IMR-90 (cell line): ENCODE measurements at regions not wholly inside any gene's neighbourhood (a gene's known extent, or its start where the extent isn't known, plus 50 kb on each side); places are given as distances from the start of the nearest gene placed in this dataset.

Experiments used
- ATAC-seq: fragments of 200-7000 bp; cut with Tn5 transposase; 2 replicates; pipeline ENCODE4 v1.9.1; 2020; ENCODE audit warnings: low read depth, mild to moderate bottlenecking, moderate library complexity
- BruUV-seq: library from RNA; stranded (reverse); fragments of 400-500 nt; replicated peaks from 2 replicates; lab custom pipeline; 2021; lab: Mats Ljungman, UMichigan
- CTCF ChIA-PET: fragments of 300-600 bp; formaldehyde crosslinking; extraction: SDS; loops from one replicate; lab custom pipeline; 2021; ENCODE audit warnings: antibody characterized with exemption; lab: Yijun Ruan, JAX
- POLR2A ChIA-PET: fragments of 300-600 bp; sonication (Branson Sonifier 250); formaldehyde crosslinking; loops from one replicate; lab custom pipeline; 2022; ENCODE audit warnings: antibody characterized with exemption; ENCODE audit not compliant: unreplicated experiment; lab: Charles Lee
- DNase-seq: peaks from one replicate; pipeline ENCODE4 v3.0.0; 2013
- H2AFZ ChIP-seq: replicated peaks from 2 replicates; pipeline ENCODE3; 2013; ENCODE audit warnings: low read length, mild to moderate bottlenecking; ENCODE audit not compliant: poor library complexity
- H2AK5ac ChIP-seq: 2 replicates; pipeline ENCODE4 v1.6.1; 2013; ENCODE audit warnings: low read depth, low read length, inconsistent platforms
- H2AK9ac ChIP-seq: replicated peaks from 2 replicates; pipeline ENCODE3; 2013; ENCODE audit warnings: mild to moderate bottlenecking, low read depth, low read length, moderate library complexity; ENCODE audit not compliant: poor library complexity
- H2BK120ac ChIP-seq: 2 replicates; pipeline ENCODE4 v1.6.1; 2013; ENCODE audit warnings: low read depth, low read length, inconsistent platforms
- H2BK15ac ChIP-seq: 3 replicates; pipeline ENCODE4 v1.6.1; 2013; ENCODE audit warnings: low read depth, low read length, inconsistent platforms
- H2BK20ac ChIP-seq: 2 replicates; pipeline ENCODE4 v1.6.1; 2013; ENCODE audit warnings: low read depth, mild to moderate bottlenecking, inconsistent platforms, low read length, moderate library complexity
- H2BK5ac ChIP-seq: 2 replicates; pipeline ENCODE4 v1.6.1; 2013; ENCODE audit warnings: mild to moderate bottlenecking, low read depth, low read length, inconsistent platforms; ENCODE audit not compliant: poor library complexity, severe bottlenecking
- H3K14ac ChIP-seq: replicated peaks from 2 replicates; pipeline ENCODE4 v1.6.1; 2013; ENCODE audit warnings: low read depth, low read length, inconsistent platforms
- H3K18ac ChIP-seq: 2 replicates; pipeline ENCODE4 v1.6.1; 2013; ENCODE audit warnings: low read depth, low read length, control low read depth
- H3K23ac ChIP-seq: 2 replicates; pipeline ENCODE4 v1.6.1; 2013; ENCODE audit warnings: low read depth, low read length, inconsistent platforms
- H3K27ac ChIP-seq: 2 replicates; pipeline ENCODE4 v1.5.1; 2013; ENCODE audit warnings: mild to moderate bottlenecking, control low read depth, low read length; ENCODE audit not compliant: insufficient read depth
- H3K27me3 ChIP-seq: 2 replicates; pipeline ENCODE4 v1.6.1; 2013; ENCODE audit warnings: low read length; ENCODE audit not compliant: control insufficient read depth, insufficient read depth
- H3K36me3 ChIP-seq: 2 replicates; pipeline ENCODE4 v1.6.1; 2013; ENCODE audit warnings: low read length, mixed read lengths; ENCODE audit not compliant: control insufficient read depth, insufficient read depth
- H3K4ac ChIP-seq: 2 replicates; pipeline ENCODE4 v1.6.1; 2013; ENCODE audit warnings: low read depth, low read length, inconsistent platforms
- H3K4me1 ChIP-seq: 2 replicates; pipeline ENCODE4 v1.6.1; 2013; ENCODE audit warnings: low read length, mixed read lengths; ENCODE audit not compliant: control insufficient read depth, insufficient read depth
- H3K4me2 ChIP-seq: 2 replicates; pipeline ENCODE4 v1.6.1; 2013; ENCODE audit warnings: low read depth, mild to moderate bottlenecking, control low read depth, low read length, moderate library complexity
- H3K4me3 ChIP-seq: 2 replicates; pipeline ENCODE4 v1.5.1; 2013; ENCODE audit warnings: low read depth, mild to moderate bottlenecking, control low read depth, low read length, moderate library complexity; ENCODE audit not compliant: insufficient read depth
- H3K56ac ChIP-seq: 2 replicates; pipeline ENCODE4 v1.6.1; 2013; ENCODE audit warnings: low read length, inconsistent platforms; ENCODE audit not compliant: insufficient read depth; ENCODE audit errors: extremely low read depth
- H3K79me1 ChIP-seq, 2 experiments: 2 replicates each; pipeline ENCODE4 v1.6.1; 2013; ENCODE audit warnings: low read length in 2 of 2, inconsistent platforms in 1 of 2, low read depth in 1 of 2
- H3K9ac ChIP-seq: 2 replicates; pipeline ENCODE4 v1.6.1; 2013; ENCODE audit warnings: low read depth, low read length, control low read depth
- H3K9me1 ChIP-seq: 2 replicates; pipeline ENCODE4 v1.6.1; 2013; ENCODE audit warnings: low read length, inconsistent platforms; ENCODE audit not compliant: insufficient read depth
- H3K9me3 ChIP-seq: 2 replicates; pipeline ENCODE4 v1.6.1; 2013; ENCODE audit warnings: low read length; ENCODE audit not compliant: control insufficient read depth, insufficient read depth
- H4K20me1 ChIP-seq: 2 replicates; pipeline ENCODE4 v1.6.1; 2013; ENCODE audit warnings: low read length, inconsistent platforms; ENCODE audit not compliant: insufficient read depth
- H4K5ac ChIP-seq: 2 replicates; pipeline ENCODE4 v1.6.1; 2013; ENCODE audit warnings: mild to moderate bottlenecking, low read depth, low read length, control low read depth
- H4K8ac ChIP-seq, 2 experiments: 2 replicates each; pipeline ENCODE4 v1.6.1; 2013; ENCODE audit warnings: low read depth in 2 of 2, low read length in 2 of 2, control low read depth in 1 of 2, inconsistent platforms in 1 of 2
- H4K91ac ChIP-seq: 2 replicates; pipeline ENCODE4 v1.6.1; 2013; ENCODE audit warnings: low read depth, low read length, inconsistent platforms; ENCODE audit not compliant: insufficient read depth
- BHLHE40 ChIP-seq: fragments of 150-350 bp; IDR thresholded peaks from 2 replicates; pipeline ENCODE4 v1.6.1; 2016; ENCODE audit warnings: mild to moderate bottlenecking, low read depth, low read length
- CEBPB ChIP-seq: IDR thresholded peaks from 2 replicates; pipeline ENCODE4 v1.6.1; 2012; ENCODE audit warnings: low read depth, low read length, improper control_type of control experiment
- CHD1 ChIP-seq: IDR thresholded peaks from 2 replicates; pipeline ENCODE4 v1.6.1; 2012; ENCODE audit warnings: low read depth, low read length, improper control_type of control experiment
- ELK1 ChIP-seq: fragments of 150-350 bp; IDR thresholded peaks from 2 replicates; pipeline ENCODE4 v1.6.1; 2016; ENCODE audit warnings: low read depth, mild to moderate bottlenecking, low read length, moderate library complexity, borderline replicate concordance
- FOS ChIP-seq: fragments of 150-350 bp; IDR thresholded peaks from 2 replicates; pipeline ENCODE4 v1.6.1; 2016; ENCODE audit warnings: low read depth, low read length
- MAFK ChIP-seq: IDR thresholded peaks from 2 replicates; pipeline ENCODE4 v1.6.1; 2012; ENCODE audit warnings: low read depth, low read length, improper control_type of control experiment
- MAZ ChIP-seq: IDR thresholded peaks from 2 replicates; pipeline ENCODE4 v1.6.1; 2012; ENCODE audit warnings: low read depth, mild to moderate bottlenecking, low read length, improper control_type of control experiment, moderate library complexity, borderline replicate concordance
- MXI1 ChIP-seq: IDR thresholded peaks from 2 replicates; pipeline ENCODE4 v1.6.1; 2012; ENCODE audit warnings: low read depth, mild to moderate bottlenecking, low read length, moderate library complexity, borderline replicate concordance
- NFE2L2 ChIP-seq: fragments of 150-350 bp; IDR thresholded peaks from 2 replicates; pipeline ENCODE4 v1.6.1; 2016; ENCODE audit warnings: low read depth, mild to moderate bottlenecking, low read length
- POLR2A ChIP-seq: IDR thresholded peaks from 2 replicates; pipeline ENCODE4 v1.6.1; 2012; ENCODE audit warnings: mild to moderate bottlenecking, low read depth, low read length
- RAD21 ChIP-seq: IDR thresholded peaks from 2 replicates; pipeline ENCODE4 v1.6.1; 2012; ENCODE audit warnings: low read length, improper control_type of control experiment
- RCOR1 ChIP-seq: IDR thresholded peaks from 2 replicates; pipeline ENCODE4 v1.6.1; 2012; ENCODE audit warnings: mild to moderate bottlenecking, low read length, improper control_type of control experiment; ENCODE audit not compliant: insufficient replicate concordance
- RFX5 ChIP-seq: IDR thresholded peaks from 2 replicates; pipeline ENCODE4 v1.8.0; 2012; ENCODE audit warnings: low read depth, mild to moderate bottlenecking, low read length, moderate library complexity
- SMC3 ChIP-seq: fragments of 150-350 bp; IDR thresholded peaks from 2 replicates; pipeline ENCODE4 v1.6.1; 2016; ENCODE audit warnings: low read depth, mild to moderate bottlenecking, antibody characterized with exemption, low read length, moderate library complexity
- USF2 ChIP-seq: fragments of 150-350 bp; IDR thresholded peaks from 2 replicates; pipeline ENCODE4 v1.6.1; 2017; ENCODE audit warnings: mild to moderate bottlenecking, antibody characterized with exemption, low read length, low read depth
- WGBS, 2 experiments: methylation state at CpG; one replicate each; pipeline versions ENCODE4 v1.1.5 to v1.1.7; 2013; ENCODE audit warnings: missing lambda C conversion rate in 2 of 2; ENCODE audit not compliant: insufficient read length in 1 of 2; ENCODE audit errors: extremely low coverage in 2 of 2; 5-methylcytosine and 5-hydroxymethylcytosine counted together
- dilution Hi-C: fragments of 300-500 bp; cut with HindIII; formaldehyde crosslinking; loops from one replicate; pipeline ENCODE4 v1.14.3; 2018; ENCODE audit warnings: low sequenced_read_pairs; ENCODE audit not compliant: unreplicated experiment
- in situ Hi-C: fragments of 300-500 bp; cut with MboI; formaldehyde crosslinking; loops from 3 replicates; pipeline ENCODE4 v1.14.3; 2019; ENCODE audit warnings: low sequenced_read_pairs, inconsistent platforms, mixed read lengths
- intact Hi-C: fragments of 100-400 bp; cut with micrococcal nuclease; formaldehyde crosslinking; loops from 2 replicates; pipeline ENCODE4 v1.10.0; 2022
- TF ChIP-seq, protein P1 (sequence below): conservative IDR thresholded peaks from 2 replicates; pipeline ENCODE4 v1.5.1; 2012; ENCODE audit warnings: mild to moderate bottlenecking, low read depth, low read length, improper control_type of control experiment

GRCh38 chr4:149279776-149280175, 535.9 kb downstream of the IQCM start:
- H2BK20ac ChIP-seq, result no peak overlapping the region
- intact Hi-C loops, result no loop called here
- no peak overlapping the region for H3K4me3 ChIP-seq
- DNase-seq, result no peak
- H3K4ac ChIP-seq, result no peak overlapping the region
- TF ChIP-seq MAZ (no peak), USF2 (no peak), ELK1 (no peak), FOS (no peak), RFX5 (no peak), BHLHE40 (no peak), MXI1 (no peak), CHD1 (no peak), CEBPB (no peak), NFE2L2 (no peak), RCOR1 (no peak), RAD21 (no peak), SMC3 (no peak), POLR2A (no peak), MAFK (no peak)
- TF ChIP-seq, protein P1, sequence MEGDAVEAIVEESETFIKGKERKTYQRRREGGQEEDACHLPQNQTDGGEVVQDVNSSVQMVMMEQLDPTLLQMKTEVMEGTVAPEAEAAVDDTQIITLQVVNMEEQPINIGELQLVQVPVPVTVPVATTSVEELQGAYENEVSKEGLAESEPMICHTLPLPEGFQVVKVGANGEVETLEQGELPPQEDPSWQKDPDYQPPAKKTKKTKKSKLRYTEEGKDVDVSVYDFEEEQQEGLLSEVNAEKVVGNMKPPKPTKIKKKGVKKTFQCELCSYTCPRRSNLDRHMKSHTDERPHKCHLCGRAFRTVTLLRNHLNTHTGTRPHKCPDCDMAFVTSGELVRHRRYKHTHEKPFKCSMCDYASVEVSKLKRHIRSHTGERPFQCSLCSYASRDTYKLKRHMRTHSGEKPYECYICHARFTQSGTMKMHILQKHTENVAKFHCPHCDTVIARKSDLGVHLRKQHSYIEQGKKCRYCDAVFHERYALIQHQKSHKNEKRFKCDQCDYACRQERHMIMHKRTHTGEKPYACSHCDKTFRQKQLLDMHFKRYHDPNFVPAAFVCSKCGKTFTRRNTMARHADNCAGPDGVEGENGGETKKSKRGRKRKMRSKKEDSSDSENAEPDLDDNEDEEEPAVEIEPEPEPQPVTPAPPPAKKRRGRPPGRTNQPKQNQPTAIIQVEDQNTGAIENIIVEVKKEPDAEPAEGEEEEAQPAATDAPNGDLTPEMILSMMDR, result no peak
- H3K79me1 ChIP-seq, result no peaks in the 10 kb centered on the region
- H4K5ac ChIP-seq, result no peak overlapping the region
- no TSS peak for BruUV-seq
- H3K36me3 ChIP-seq, result no peaks in the 10 kb centered on the region
- H3K9me3 ChIP-seq, result no peaks in the 10 kb centered on the region
- dilution Hi-C loops, result no loop called here
- no peak overlapping the region for H3K9ac ChIP-seq
- no peak for ATAC-seq
- no peak overlapping the region for H2AK9ac ChIP-seq
- no peak overlapping the region for H2AFZ ChIP-seq
- H3K18ac ChIP-seq, result no peak overlapping the region
- in situ Hi-C loops, result no loop called here
- no peak overlapping the region for H3K56ac ChIP-seq
- no peak overlapping the region for H2AK5ac ChIP-seq
- no peak overlapping the region for H3K4me2 ChIP-seq
- H3K4me1 ChIP-seq, result no peaks in the 10 kb centered on the region; the same call in 1 of the 2 replicates
- H3K14ac ChIP-seq, result no peak overlapping the region
- WGBS, 2 experiments, result no CpG with 5 or more reads among the region's 4 CpGs
- H4K20me1 ChIP-seq, result no peaks in the 10 kb centered on the region
- CTCF ChIA-PET, result no interaction called here
- H3K27me3 ChIP-seq, result no peaks in the 10 kb centered on the region; the same call in 1 of the 2 replicates
- no peak overlapping the region for H4K8ac ChIP-seq
- no peak overlapping the region for H3K23ac ChIP-seq
- no peak overlapping the region for H2BK15ac ChIP-seq
- POLR2A ChIA-PET, result no interaction called here
- H3K27ac ChIP-seq, result no peak overlapping the region
- H3K9me1 ChIP-seq, result no peaks in the 10 kb centered on the region
- no peak overlapping the region for H2BK5ac ChIP-seq
- no peak overlapping the region for H4K91ac ChIP-seq
- H2BK120ac ChIP-seq, result no peak overlapping the region
